HG03095 (cell line): ENCODE measurements at regions not wholly inside any gene's neighbourhood (a gene's known extent, or its start where the extent isn't known, plus 50 kb on each side); places are given as distances from the start of the nearest gene placed in this dataset.
"Not testable (repeated sequence)": the region's sequence is repeated elsewhere in the genome, so short reads cannot be mapped to it uniquely, and the experiment has no call there.

ENCODE experiments used
- ATAC-seq: cut with Tn5 transposase; IDR thresholded peaks from one replicate; pipeline ENCODE4 v1.9.1; 2021; ENCODE audit warnings: moderate library complexity; ENCODE audit not compliant: unreplicated experiment

- ATAC-seq = no peak
Measured at GRCh38 chr16:87041286-87041685, 275.9 kb downstream of the C16orf95 start.

GRCh38 chr16:87042551-87043230 is 274.5 kb downstream of the C16orf95 start:
- no peak for ATAC-seq

- ATAC-seq = no peak
Measured at GRCh38 chr16:87043231-87044031, 273.8 kb downstream of the C16orf95 start.

GRCh38 chr16:87044032-87044382 is 273.2 kb downstream of the C16orf95 start:
- ATAC-seq = no peak

GRCh38 chr16:87044829-87045228 is 272.4 kb downstream of the C16orf95 start:
- ATAC-seq = no peak

- ATAC-seq = no peak
Measured at GRCh38 chr16:87045466-87046216, 271.6 kb downstream of the C16orf95 start.

- ATAC-seq = no peak
Measured at GRCh38 chr16:87046235-87046634, 271.0 kb downstream of the C16orf95 start.

GRCh38 chr16:87047221-87048037 is 269.8 kb downstream of the C16orf95 start:
- ATAC-seq = no peak

- ATAC-seq = no peak
Measured at GRCh38 chr16:87048038-87048729, 269.0 kb downstream of the C16orf95 start.

GRCh38 chr16:87048730-87049115 is 268.5 kb downstream of the C16orf95 start:
- no peak for ATAC-seq

GRCh38 chr16:87049216-87049615 is 268.0 kb downstream of the C16orf95 start:
- not testable (repeated sequence) for ATAC-seq

- ATAC-seq = no peak
Measured at GRCh38 chr16:87050142-87050541, 267.1 kb downstream of the C16orf95 start.

GRCh38 chr16:87051526-87052320 is 265.5 kb downstream of the C16orf95 start:
- no peak for ATAC-seq

- ATAC-seq = no peak
Measured at GRCh38 chr16:87052506-87052905, 264.7 kb downstream of the C16orf95 start.

- no peak for ATAC-seq
Measured at GRCh38 chr16:87053016-87053982, 263.9 kb downstream of the C16orf95 start.

- no peak for ATAC-seq
Measured at GRCh38 chr16:87054154-87054553, 263.0 kb downstream of the C16orf95 start.

GRCh38 chr16:87054856-87055255 is 262.3 kb downstream of the C16orf95 start:
- no peak for ATAC-seq

- no peak for ATAC-seq
Measured at GRCh38 chr16:87056083-87056482, 261.1 kb downstream of the C16orf95 start.
